SK-N-SH treated with all-trans-retinoic acid at 6 μM for 48 hours (cell line): ENCODE measurements at regions not wholly inside any gene's neighbourhood (a gene's known extent, or its start where the extent isn't known, plus 50 kb on each side); places are given as distances from the start of the nearest gene placed in this dataset.

Experiments used
- ARNTL ChIP-seq: fragments of 450-650 bp; formaldehyde crosslinking; IDR thresholded peaks from 2 replicates; pipeline ENCODE4 v1.5.0; 2020; ENCODE audit warnings: low read depth, mild to moderate bottlenecking, moderate library complexity, borderline replicate concordance
- CREB5 ChIP-seq: fragments of 250-450 bp; sonication (Bioruptor Pico); IDR thresholded peaks from 2 replicates; pipeline ENCODE4 v1.5.1; 2020; ENCODE audit warnings: low read depth, mild to moderate bottlenecking, moderate library complexity
- CSDC2 ChIP-seq: fragments of 250-450 bp; sonication (Bioruptor Pico); IDR thresholded peaks from 2 replicates; pipeline ENCODE4 v1.5.0; 2020; ENCODE audit warnings: mild to moderate bottlenecking, moderate library complexity
- ESRRG ChIP-seq: fragments of 250-450 bp; sonication (Bioruptor Pico); IDR thresholded peaks from 2 replicates; pipeline ENCODE4 v1.6.1; 2021; ENCODE audit warnings: mild to moderate bottlenecking
- GLIS3 ChIP-seq: fragments of 250-450 bp; sonication (Bioruptor Pico); IDR thresholded peaks from 2 replicates; pipeline ENCODE4 v1.5.0; 2020; ENCODE audit warnings: mild to moderate bottlenecking, moderate library complexity
- OSR1 ChIP-seq: fragments of 250-450 bp; sonication (Bioruptor Pico); IDR thresholded peaks from 2 replicates; pipeline ENCODE4 v1.8.0; 2022; ENCODE audit warnings: moderate library complexity, mild to moderate bottlenecking, inconsistent platforms
- PPARA ChIP-seq: fragments of 250-450 bp; sonication (Bioruptor Pico); IDR thresholded peaks from 2 replicates; pipeline ENCODE4 v1.5.0; 2020; ENCODE audit warnings: mild to moderate bottlenecking, borderline replicate concordance
- RARB ChIP-seq: fragments of 250-450 bp; sonication (Bioruptor Pico); IDR thresholded peaks from 2 replicates; pipeline ENCODE4 v1.8.0; 2021; ENCODE audit warnings: mild to moderate bottlenecking, moderate library complexity
- TOX ChIP-seq: fragments of 250-450 bp; sonication (Bioruptor Pico); IDR thresholded peaks from 2 replicates; pipeline ENCODE4 v1.8.0; 2021; ENCODE audit warnings: mild to moderate bottlenecking, moderate library complexity, borderline replicate concordance
- ZFP3 ChIP-seq: fragments of 250-450 bp; sonication (Bioruptor Pico); IDR thresholded peaks from 2 replicates; pipeline ENCODE4 v1.5.0; 2020; ENCODE audit warnings: mild to moderate bottlenecking, moderate library complexity
- ZFP30 ChIP-seq: fragments of 450-650 bp; formaldehyde crosslinking; IDR thresholded peaks from 2 replicates; pipeline ENCODE4 v1.5.0; 2022; ENCODE audit warnings: mild to moderate bottlenecking, moderate library complexity
- ZNF8 ChIP-seq: fragments of 450-650 bp; formaldehyde crosslinking; IDR thresholded peaks from 2 replicates; pipeline ENCODE4 v1.5.0; 2020; ENCODE audit warnings: mild to moderate bottlenecking, moderate library complexity
- TF ChIP-seq, protein P1 (sequence below): fragments of 250-450 bp; sonication (Bioruptor Pico); IDR thresholded peaks from 2 replicates; pipeline ENCODE4 v1.8.0; 2020; ENCODE audit warnings: mild to moderate bottlenecking, moderate library complexity, borderline replicate concordance
- TF ChIP-seq, protein P2 (sequence below): fragments of 250-450 bp; sonication (Bioruptor Pico); IDR thresholded peaks from 2 replicates; pipeline ENCODE4 v1.8.0; 2021; ENCODE audit warnings: low read depth, mild to moderate bottlenecking, moderate library complexity, borderline replicate concordance

DNA sequence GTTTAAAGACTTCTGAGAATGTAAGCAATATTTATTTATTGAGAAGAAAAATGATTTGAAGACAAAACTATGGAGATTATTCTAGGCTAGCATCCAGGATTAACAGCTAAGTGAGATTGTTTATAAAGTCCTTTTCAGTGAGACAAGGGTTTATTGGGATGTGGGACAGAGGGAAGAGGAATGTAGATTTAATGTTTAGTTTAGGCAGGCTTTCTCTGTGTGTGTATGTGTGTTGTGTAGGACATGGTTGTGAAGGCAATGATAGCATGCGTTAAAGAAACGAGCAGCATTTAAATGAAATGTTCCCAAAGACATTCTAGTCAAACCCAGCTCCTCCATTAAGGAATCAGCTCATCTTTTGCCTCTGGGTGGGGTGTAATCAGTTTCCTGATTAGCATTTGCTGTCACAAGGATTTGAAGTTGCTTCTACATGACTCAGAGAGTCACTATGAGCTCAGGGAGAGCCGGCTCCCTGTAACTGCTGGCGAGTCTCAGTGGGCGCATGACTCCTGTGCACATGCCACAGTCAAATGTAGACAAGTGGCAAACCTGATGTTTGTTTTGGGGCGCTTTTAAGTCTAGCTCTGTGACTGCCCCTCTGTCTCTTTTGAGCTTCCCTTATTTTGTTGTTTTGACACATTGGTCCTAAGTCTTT lies 442.2 kb upstream of the CELF4 start:
- TF ChIP-seq, protein P1, sequence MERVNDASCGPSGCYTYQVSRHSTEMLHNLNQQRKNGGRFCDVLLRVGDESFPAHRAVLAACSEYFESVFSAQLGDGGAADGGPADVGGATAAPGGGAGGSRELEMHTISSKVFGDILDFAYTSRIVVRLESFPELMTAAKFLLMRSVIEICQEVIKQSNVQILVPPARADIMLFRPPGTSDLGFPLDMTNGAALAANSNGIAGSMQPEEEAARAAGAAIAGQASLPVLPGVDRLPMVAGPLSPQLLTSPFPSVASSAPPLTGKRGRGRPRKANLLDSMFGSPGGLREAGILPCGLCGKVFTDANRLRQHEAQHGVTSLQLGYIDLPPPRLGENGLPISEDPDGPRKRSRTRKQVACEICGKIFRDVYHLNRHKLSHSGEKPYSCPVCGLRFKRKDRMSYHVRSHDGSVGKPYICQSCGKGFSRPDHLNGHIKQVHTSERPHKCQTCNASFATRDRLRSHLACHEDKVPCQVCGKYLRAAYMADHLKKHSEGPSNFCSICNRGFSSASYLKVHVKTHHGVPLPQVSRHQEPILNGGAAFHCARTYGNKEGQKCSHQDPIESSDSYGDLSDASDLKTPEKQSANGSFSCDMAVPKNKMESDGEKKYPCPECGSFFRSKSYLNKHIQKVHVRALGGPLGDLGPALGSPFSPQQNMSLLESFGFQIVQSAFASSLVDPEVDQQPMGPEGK, result no peak
- TF ChIP-seq ZFP30 (CRISPR knock-in tag) (no peak), OSR1 (CRISPR knock-in tag) (no peak), CREB5 (no peak), PPARA (CRISPR knock-in tag) (no peak), ZNF8 (CRISPR knock-in tag) (no peak), TOX (no peak), ZFP3 (CRISPR knock-in tag) (no peak), ESRRG (CRISPR knock-in tag) (no peak), ARNTL (no peak), CSDC2 (CRISPR knock-in tag) (no peak), RARB (CRISPR knock-in tag) (no peak), GLIS3 (CRISPR knock-in tag) (no peak)
- TF ChIP-seq, protein P2, sequence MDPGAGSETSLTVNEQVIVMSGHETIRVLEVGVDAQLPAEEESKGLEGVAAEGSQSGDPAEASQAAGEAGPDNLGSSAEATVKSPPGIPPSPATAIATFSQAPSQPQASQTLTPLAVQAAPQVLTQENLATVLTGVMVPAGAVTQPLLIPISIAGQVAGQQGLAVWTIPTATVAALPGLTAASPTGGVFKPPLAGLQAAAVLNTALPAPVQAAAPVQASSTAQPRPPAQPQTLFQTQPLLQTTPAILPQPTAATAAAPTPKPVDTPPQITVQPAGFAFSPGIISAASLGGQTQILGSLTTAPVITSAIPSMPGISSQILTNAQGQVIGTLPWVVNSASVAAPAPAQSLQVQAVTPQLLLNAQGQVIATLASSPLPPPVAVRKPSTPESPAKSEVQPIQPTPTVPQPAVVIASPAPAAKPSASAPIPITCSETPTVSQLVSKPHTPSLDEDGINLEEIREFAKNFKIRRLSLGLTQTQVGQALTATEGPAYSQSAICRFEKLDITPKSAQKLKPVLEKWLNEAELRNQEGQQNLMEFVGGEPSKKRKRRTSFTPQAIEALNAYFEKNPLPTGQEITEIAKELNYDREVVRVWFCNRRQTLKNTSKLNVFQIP (CRISPR knock-in tag), result no peak
